ENCODE measurements at regions not wholly inside any gene's neighbourhood (a gene's known extent, or its start where the extent isn't known, plus 50 kb on each side); places are given as distances from the start of the nearest gene placed in this dataset.

- TF ChIP-seq CTCF (IDR thresholded peaks at IDR 0.05; ENCODE audit: insufficient read depth, low read depth, low read length) (no peak), EZH2 (IDR thresholded peaks at IDR 0.05; ENCODE audit: insufficient read depth, low read length) (no peak)
Observed at GRCh38 chr7:33814400-33814799, 90.9 kb upstream of the BMPER start.
